A673 (cell line): ENCODE measurements at regions not wholly inside any gene's neighbourhood (a gene's known extent, or its start where the extent isn't known, plus 50 kb on each side); places are given as distances from the start of the nearest gene placed in this dataset.

Experiments used
- EZH2 ChIP-seq: fragments of 200-600 bp; sonication (generic); IDR thresholded peaks from 2 replicates; pipeline ENCODE4 v1.6.1; 2017; ENCODE audit warnings: borderline replicate concordance, low read depth, mild to moderate bottlenecking, mixed read lengths, antibody characterized with exemption, low read length; ENCODE audit not compliant: poor library complexity, severe bottlenecking
- TF ChIP-seq, protein P1 (sequence below): fragments of 300-800, 200-600 bp; sonication (generic); conservative IDR thresholded peaks from 2 replicates; pipeline ENCODE4 v1.5.1; 2017; ENCODE audit warnings: low read depth, mild to moderate bottlenecking, antibody characterized with exemption, low read length, moderate library complexity, mixed read lengths

DNA sequence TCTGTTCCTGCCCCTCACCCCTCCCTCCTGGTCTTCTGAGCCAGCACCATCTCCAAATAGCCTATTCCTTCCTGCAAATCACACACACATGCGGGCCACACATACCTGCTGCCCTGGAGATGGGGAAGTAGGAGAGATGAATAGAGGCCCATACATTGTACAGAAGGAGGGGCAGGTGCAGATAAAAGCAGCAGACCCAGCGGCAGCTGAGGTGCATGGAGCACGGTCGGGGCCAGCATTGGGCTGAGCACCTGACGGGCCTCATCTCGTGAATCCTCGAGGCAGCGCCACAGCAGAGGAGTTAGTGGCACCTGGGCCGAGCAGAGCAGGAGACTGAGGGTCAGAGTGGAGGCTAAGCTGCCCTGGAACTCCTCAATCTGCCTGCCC is 941.8 kb downstream of the BRD1 start:
- TF ChIP-seq, protein P1, sequence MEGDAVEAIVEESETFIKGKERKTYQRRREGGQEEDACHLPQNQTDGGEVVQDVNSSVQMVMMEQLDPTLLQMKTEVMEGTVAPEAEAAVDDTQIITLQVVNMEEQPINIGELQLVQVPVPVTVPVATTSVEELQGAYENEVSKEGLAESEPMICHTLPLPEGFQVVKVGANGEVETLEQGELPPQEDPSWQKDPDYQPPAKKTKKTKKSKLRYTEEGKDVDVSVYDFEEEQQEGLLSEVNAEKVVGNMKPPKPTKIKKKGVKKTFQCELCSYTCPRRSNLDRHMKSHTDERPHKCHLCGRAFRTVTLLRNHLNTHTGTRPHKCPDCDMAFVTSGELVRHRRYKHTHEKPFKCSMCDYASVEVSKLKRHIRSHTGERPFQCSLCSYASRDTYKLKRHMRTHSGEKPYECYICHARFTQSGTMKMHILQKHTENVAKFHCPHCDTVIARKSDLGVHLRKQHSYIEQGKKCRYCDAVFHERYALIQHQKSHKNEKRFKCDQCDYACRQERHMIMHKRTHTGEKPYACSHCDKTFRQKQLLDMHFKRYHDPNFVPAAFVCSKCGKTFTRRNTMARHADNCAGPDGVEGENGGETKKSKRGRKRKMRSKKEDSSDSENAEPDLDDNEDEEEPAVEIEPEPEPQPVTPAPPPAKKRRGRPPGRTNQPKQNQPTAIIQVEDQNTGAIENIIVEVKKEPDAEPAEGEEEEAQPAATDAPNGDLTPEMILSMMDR = no peak
- no peak for TF ChIP-seq EZH2
